T-helper 2 cell (primary cell): ENCODE measurements at regions not wholly inside any gene's neighbourhood (a gene's known extent, or its start where the extent isn't known, plus 50 kb on each side); places are given as distances from the start of the nearest gene placed in this dataset.

ENCODE experiments used
- DNase-seq, 5 experiments: peaks; one replicate each; pipeline versions ENCODE4 v3.0.0 to v3.0.0-alpha.2; 2012 to 2022

GRCh38 chr20:22430154-22430745 lies 154.1 kb downstream of the FOXA2 start:
- DNase-seq: no peak

- DNase-seq: no peak
Observed at GRCh38 chr20:22429175-22430153, 154.9 kb downstream of the FOXA2 start.

- DNase-seq: no peak
Observed at GRCh38 chr20:22428051-22428450, 156.3 kb downstream of the FOXA2 start.

GRCh38 chr20:22426772-22427171 lies 157.6 kb downstream of the FOXA2 start:
- no peak for DNase-seq

- DNase-seq: no peak
Observed at GRCh38 chr20:22425344-22426295, 158.8 kb downstream of the FOXA2 start.

- no peak for DNase-seq
Observed at GRCh38 chr20:22423190-22423832, 161.1 kb downstream of the FOXA2 start.

- no peak for DNase-seq
Observed at GRCh38 chr20:22420116-22420598, 164.2 kb downstream of the FOXA2 start.

- DNase-seq: no peak
Observed at GRCh38 chr20:22418738-22419137, 165.6 kb downstream of the FOXA2 start.

GRCh38 chr20:22414305-22414742 lies 170.0 kb downstream of the FOXA2 start:
- no peak for DNase-seq

GRCh38 chr20:22412977-22413868 lies 171.1 kb downstream of the FOXA2 start:
- DNase-seq: no peak

GRCh38 chr20:22411627-22412450 lies 172.5 kb downstream of the FOXA2 start:
- no peak for DNase-seq

- DNase-seq: no peak
Observed at GRCh38 chr20:22411286-22411626, 173.1 kb downstream of the FOXA2 start.

- no peak for DNase-seq
Observed at GRCh38 chr20:22410556-22411130, 173.7 kb downstream of the FOXA2 start.

- no peak for DNase-seq
Observed at GRCh38 chr20:22408521-22409402, 175.6 kb downstream of the FOXA2 start.

GRCh38 chr20:22407237-22408193 lies 176.9 kb downstream of the FOXA2 start:
- no peak for DNase-seq

GRCh38 chr20:22404419-22405170 lies 179.8 kb downstream of the FOXA2 start:
- DNase-seq: no peak
